Naive B cell (primary cell): ENCODE measurements at regions not wholly inside any gene's neighbourhood (a gene's known extent, or its start where the extent isn't known, plus 50 kb on each side); places are given as distances from the start of the nearest gene placed in this dataset.

Experiments used
- ATAC-seq, 2 donors: fragments of 150-1000 bp; cut with Tn5 transposase; 2 replicates each; pipeline ENCODE4 v1.10.0; 2021; ENCODE audit warnings: low read depth in 2 of 2, mild to moderate bottlenecking in 2 of 2, moderate library complexity in 2 of 2
- DNase-seq: peaks from one replicate; pipeline ENCODE4 v3.0.0; 2022
- H3K27ac Mint-ChIP-seq, 6 donors: one replicate each; pipeline ENCODE4 v1.8.0; 2020 to 2022; ENCODE audit warnings: mild to moderate bottlenecking in 6 of 6, mixed read lengths in 6 of 6, moderate library complexity in 5 of 6, inconsistent platforms in 2 of 6
- H3K27me3 Mint-ChIP-seq, 3 donors: one replicate each; pipeline ENCODE4 v1.8.0; 2021 to 2022; ENCODE audit warnings: mixed read lengths in 3 of 3, mild to moderate bottlenecking in 1 of 3
- H3K36me3 Mint-ChIP-seq, 2 donors: one replicate each; pipeline ENCODE4 v1.8.0; 2020 to 2022; ENCODE audit warnings: mixed read lengths in 2 of 2, inconsistent platforms in 1 of 2, mild to moderate bottlenecking in 1 of 2
- H3K4me1 Mint-ChIP-seq, 3 donors: one replicate each; pipeline ENCODE4 v1.8.0; 2020 to 2022; ENCODE audit warnings: mixed read lengths in 3 of 3, inconsistent platforms in 1 of 3, mild to moderate bottlenecking in 1 of 3, moderate library complexity in 1 of 3
- H3K4me3 Mint-ChIP-seq, 8 donors: one replicate each; pipeline ENCODE4 v1.8.0; 2020 to 2022; ENCODE audit warnings: mild to moderate bottlenecking in 8 of 8, mixed read lengths in 8 of 8, moderate library complexity in 8 of 8, inconsistent platforms in 2 of 8
- H3K9me3 Mint-ChIP-seq, 7 donors: one replicate each; pipeline ENCODE4 v1.8.0; 2020 to 2022; ENCODE audit warnings: mixed read lengths in 7 of 7, mild to moderate bottlenecking in 5 of 7, inconsistent platforms in 2 of 7, moderate library complexity in 1 of 7

- Mint-ChIP-seq H3K27ac (no peak overlapping the region), H3K4me3 (no peak overlapping the region), H3K9me3 (peaks cover 20 to 72% (median 35%) of the 10 kb centered on the region in 7 donors), H3K36me3 (peaks cover 0 to 10% of the 10 kb centered on the region in 2 donors), H3K27me3 (no peaks in the 10 kb centered on the region), H3K4me1 (peaks cover 0 to 1% (median 0%) of the 10 kb centered on the region in 3 donors)
- DNase-seq (no peak), ATAC-seq (no peak)
Observed at GRCh38 chr20:60286764-60287163, 328.5 kb downstream of the CDH26 start.

- H3K27ac Mint-ChIP-seq: no peak overlapping the region
- peaks cover 0 to 10% of the 10 kb centered on the region in 2 donors for H3K36me3 Mint-ChIP-seq
- no peak overlapping the region for H3K4me3 Mint-ChIP-seq
- no peaks in the 10 kb centered on the region for H3K27me3 Mint-ChIP-seq
- peaks cover 16 to 67% (median 38%) of the 10 kb centered on the region in 7 donors for H3K9me3 Mint-ChIP-seq
- no peak for ATAC-seq
- peaks cover 0 to 1% (median 0%) of the 10 kb centered on the region in 3 donors for H3K4me1 Mint-ChIP-seq
- no peak for DNase-seq
Observed at GRCh38 chr20:60288945-60289344, 330.7 kb downstream of the CDH26 start.

GRCh38 chr20:60292001-60292520 lies 333.8 kb downstream of the CDH26 start:
- Mint-ChIP-seq H3K27me3 (no peaks in the 10 kb centered on the region), H3K9me3 (peaks cover 13 to 42% (median 33%) of the 10 kb centered on the region in 7 donors), H3K4me1 (peaks cover 0 to 1% (median 0%) of the 10 kb centered on the region in 3 donors), H3K36me3 (peaks cover 0 to 10% of the 10 kb centered on the region in 2 donors), H3K4me3 (no peak overlapping the region), H3K27ac (no peak overlapping the region)
- ATAC-seq (no peak), DNase-seq (no peak)

GRCh38 chr20:60294632-60295031 lies 336.4 kb downstream of the CDH26 start:
- DNase-seq: no peak
- Mint-ChIP-seq H3K27me3 (no peaks in the 10 kb centered on the region), H3K4me1 (peaks cover 0 to 1% (median 0%) of the 10 kb centered on the region in 3 donors), H3K9me3 (peaks cover 9 to 32% (median 27%) of the 10 kb centered on the region in 7 donors), H3K4me3 (no peak overlapping the region), H3K27ac (no peak overlapping the region), H3K36me3 (peaks cover 0 to 7% of the 10 kb centered on the region in 2 donors)
- no peak for ATAC-seq

DNA sequence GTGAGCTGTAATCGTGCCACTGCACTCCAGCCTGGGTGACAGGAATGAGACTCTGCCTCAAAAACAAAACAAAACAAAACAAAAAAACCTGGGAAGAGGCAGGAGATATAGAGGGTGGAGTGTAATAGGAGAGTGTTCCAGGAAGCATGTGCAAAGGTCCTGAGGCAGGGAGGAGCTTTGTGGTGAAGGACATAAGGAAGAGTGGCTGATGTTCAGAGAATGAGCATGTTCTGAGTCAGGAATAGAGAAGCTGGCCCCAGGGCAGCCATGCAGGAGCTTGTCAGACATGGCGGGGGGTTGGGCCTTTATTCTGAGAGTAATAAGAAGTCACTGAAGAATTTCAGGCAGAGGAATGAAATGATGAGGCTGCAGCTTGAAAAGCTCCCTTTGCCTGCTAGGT lies 337.0 kb downstream of the CDH26 start:
- Mint-ChIP-seq H3K9me3 (peaks cover 9 to 30% (median 26%) of the 10 kb centered on the region in 7 donors), H3K27ac (peak overlapping the region in 1 of 6 donors; percentile 33), H3K4me3 (no peak overlapping the region), H3K4me1 (peaks cover 0 to 1% (median 0%) of the 10 kb centered on the region in 3 donors), H3K36me3 (peaks cover 0 to 6% of the 10 kb centered on the region in 2 donors), H3K27me3 (no peaks in the 10 kb centered on the region)
- ATAC-seq (no peak), DNase-seq (no peak)

- DNase-seq (no peak), ATAC-seq (no peak)
- Mint-ChIP-seq H3K27ac (no peak overlapping the region), H3K4me1 (no peaks in the 10 kb centered on the region), H3K9me3 (peaks cover 0 to 6% (median 5%) of the 10 kb centered on the region in 7 donors), H3K4me3 (no peak overlapping the region), H3K27me3 (no peaks in the 10 kb centered on the region), H3K36me3 (no peaks in the 10 kb centered on the region)
Observed at GRCh38 chr20:60297649-60298048, 339.4 kb downstream of the CDH26 start.

- ATAC-seq (no peak), DNase-seq (no peak)
- no peak overlapping the region for H3K27ac Mint-ChIP-seq
- H3K4me3 Mint-ChIP-seq: no peak overlapping the region
- no peaks in the 10 kb centered on the region for H3K27me3 Mint-ChIP-seq
- no peaks in the 10 kb centered on the region for H3K36me3 Mint-ChIP-seq
- peaks cover 0 to 5% (median 3%) of the 10 kb centered on the region in 7 donors for H3K9me3 Mint-ChIP-seq
- H3K4me1 Mint-ChIP-seq: no peaks in the 10 kb centered on the region
Observed at GRCh38 chr20:60298647-60299046, 340.4 kb downstream of the CDH26 start.

- DNase-seq (no peak), ATAC-seq (no peak)
- H3K9me3 Mint-ChIP-seq: peaks cover 0 to 3% (median 0%) of the 10 kb centered on the region in 7 donors
- H3K4me1 Mint-ChIP-seq: no peaks in the 10 kb centered on the region
- no peaks in the 10 kb centered on the region for H3K36me3 Mint-ChIP-seq
- H3K27ac Mint-ChIP-seq: no peak overlapping the region
- H3K27me3 Mint-ChIP-seq: no peaks in the 10 kb centered on the region
- H3K4me3 Mint-ChIP-seq: no peak overlapping the region
Observed at GRCh38 chr20:60299951-60300350, 341.7 kb downstream of the CDH26 start.

DNA sequence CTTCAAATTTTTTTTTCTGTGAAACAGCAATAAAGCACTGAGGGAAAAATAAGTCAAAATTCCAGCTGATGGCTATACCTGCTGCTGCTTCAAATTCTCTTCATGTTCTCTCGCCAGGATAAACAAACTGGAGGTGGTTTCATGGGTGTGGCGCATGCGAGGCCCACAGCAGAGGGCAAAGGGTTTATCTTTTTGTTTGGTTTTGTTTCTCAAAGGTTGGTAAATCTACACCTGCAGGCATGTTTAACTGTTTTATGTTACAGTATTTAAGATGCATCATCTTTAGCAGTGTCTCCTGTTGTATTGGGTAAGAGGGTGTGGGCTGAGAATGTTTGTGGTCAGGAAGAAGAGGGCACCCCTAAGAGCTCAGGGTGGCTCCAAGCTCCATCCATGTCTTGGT lies 342.2 kb downstream of the CDH26 start:
- DNase-seq (no peak), ATAC-seq (no peak)
- no peak overlapping the region for H3K4me3 Mint-ChIP-seq
- no peak overlapping the region for H3K27ac Mint-ChIP-seq
- H3K4me1 Mint-ChIP-seq: no peaks in the 10 kb centered on the region
- no peaks in the 10 kb centered on the region for H3K27me3 Mint-ChIP-seq
- no peaks in the 10 kb centered on the region for H3K36me3 Mint-ChIP-seq
- peaks cover 0 to 2% (median 0%) of the 10 kb centered on the region in 7 donors for H3K9me3 Mint-ChIP-seq

DNA sequence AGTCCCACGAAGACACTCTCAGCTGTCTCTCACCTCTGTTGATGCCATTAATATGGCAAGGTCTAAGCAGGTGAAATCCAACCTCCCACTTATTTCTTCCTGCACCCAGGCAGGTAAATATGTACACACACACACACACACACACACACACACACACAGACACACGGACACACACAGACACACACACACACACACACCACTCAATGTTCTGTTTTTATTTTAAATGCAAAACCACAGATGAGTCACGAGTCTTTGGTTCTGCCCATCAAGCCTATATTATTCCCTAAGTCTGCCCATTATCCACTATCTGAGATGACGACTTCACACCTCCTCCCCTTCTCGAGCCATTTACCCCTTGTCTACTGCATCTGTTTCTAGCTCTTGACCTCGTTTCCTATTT lies 344.7 kb downstream of the CDH26 start:
- ATAC-seq: no peak
- no peak for DNase-seq
- H3K4me3 Mint-ChIP-seq: no peak overlapping the region
- H3K27me3 Mint-ChIP-seq: no peaks in the 10 kb centered on the region
- no peaks in the 10 kb centered on the region for H3K36me3 Mint-ChIP-seq
- H3K4me1 Mint-ChIP-seq: no peaks in the 10 kb centered on the region
- no peaks in the 10 kb centered on the region for H3K9me3 Mint-ChIP-seq
- H3K27ac Mint-ChIP-seq: no peak overlapping the region

GRCh38 chr20:60304026-60304590 lies 345.9 kb downstream of the CDH26 start:
- Mint-ChIP-seq H3K4me3 (no peak overlapping the region), H3K27ac (no peak overlapping the region), H3K9me3 (peaks cover 0 to 3% (median 0%) of the 10 kb centered on the region in 7 donors), H3K36me3 (no peaks in the 10 kb centered on the region), H3K27me3 (no peaks in the 10 kb centered on the region), H3K4me1 (no peaks in the 10 kb centered on the region)
- DNase-seq (no peak), ATAC-seq (no peak)

GRCh38 chr20:60304931-60305330 lies 346.7 kb downstream of the CDH26 start:
- H3K36me3 Mint-ChIP-seq: no peaks in the 10 kb centered on the region
- H3K4me3 Mint-ChIP-seq: no peak overlapping the region
- ATAC-seq (no peak), DNase-seq (no peak)
- no peak overlapping the region for H3K27ac Mint-ChIP-seq
- no peaks in the 10 kb centered on the region for H3K4me1 Mint-ChIP-seq
- peaks cover 0 to 3% (median 0%) of the 10 kb centered on the region in 7 donors for H3K9me3 Mint-ChIP-seq
- no peaks in the 10 kb centered on the region for H3K27me3 Mint-ChIP-seq

GRCh38 chr20:60306105-60306504 lies 347.9 kb downstream of the CDH26 start:
- no peaks in the 10 kb centered on the region for H3K36me3 Mint-ChIP-seq
- H3K27ac Mint-ChIP-seq: no peak overlapping the region
- H3K4me3 Mint-ChIP-seq: no peak overlapping the region
- DNase-seq (no peak), ATAC-seq (no peak)
- no peaks in the 10 kb centered on the region for H3K4me1 Mint-ChIP-seq
- no peaks in the 10 kb centered on the region for H3K27me3 Mint-ChIP-seq
- peaks cover 0 to 4% (median 0%) of the 10 kb centered on the region in 7 donors for H3K9me3 Mint-ChIP-seq

GRCh38 chr20:60306551-60306950 lies 348.3 kb downstream of the CDH26 start:
- no peaks in the 10 kb centered on the region for H3K4me1 Mint-ChIP-seq
- ATAC-seq (no peak), DNase-seq (no peak)
- H3K27me3 Mint-ChIP-seq: no peaks in the 10 kb centered on the region
- no peak overlapping the region for H3K27ac Mint-ChIP-seq
- H3K4me3 Mint-ChIP-seq: no peak overlapping the region
- H3K9me3 Mint-ChIP-seq: peaks cover 0 to 4% (median 0%) of the 10 kb centered on the region in 7 donors
- H3K36me3 Mint-ChIP-seq: no peaks in the 10 kb centered on the region
